Omental fat pad (tissue), 3 donors: ENCODE measurements at regions not wholly inside any gene's neighbourhood (a gene's known extent, or its start where the extent isn't known, plus 50 kb on each side); places are given as distances from the start of the nearest gene placed in this dataset.

Source experiments
- ATAC-seq: fragments of 150-250 bp; one replicate; pipeline ENCODE4 v1.9.1; 2016; ENCODE audit warnings: mild to moderate bottlenecking, moderate library complexity; ENCODE audit not compliant: low FRiP score
- DNase-seq: peaks from one replicate; pipeline ENCODE4 v3.0.0-alpha.2; 2019; ENCODE audit warnings: low spot score
- TF ChIP-seq, protein P1 (sequence below), 3 donors: fragments of 450-650 bp; IDR thresholded peaks; one replicate each; pipeline ENCODE4 v1.5.1; 2016 to 2017; ENCODE audit warnings: antibody characterized with exemption in 3 of 3, mild to moderate bottlenecking in 3 of 3, moderate library complexity in 2 of 3

DNA sequence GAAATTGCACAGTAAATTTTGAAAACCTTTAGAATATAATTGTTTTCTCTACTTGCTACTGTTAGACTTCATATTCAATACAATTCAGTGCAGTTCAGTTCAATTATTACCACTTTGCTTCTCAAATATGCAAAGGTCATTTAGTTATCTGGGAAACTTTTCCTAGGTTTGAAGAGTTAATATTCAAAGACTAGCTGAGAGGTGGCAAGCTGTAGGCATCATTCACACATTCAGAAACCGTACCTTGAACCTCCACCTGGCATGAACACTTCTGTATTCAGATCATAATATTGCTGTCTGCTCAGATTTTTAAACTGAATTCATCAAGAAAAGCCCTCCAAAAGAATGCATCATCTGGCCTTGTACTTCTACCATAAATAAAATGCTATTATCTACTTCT lies 162.1 kb upstream of the PCSK5 start:
- no peak for ATAC-seq
- TF ChIP-seq, protein P1, sequence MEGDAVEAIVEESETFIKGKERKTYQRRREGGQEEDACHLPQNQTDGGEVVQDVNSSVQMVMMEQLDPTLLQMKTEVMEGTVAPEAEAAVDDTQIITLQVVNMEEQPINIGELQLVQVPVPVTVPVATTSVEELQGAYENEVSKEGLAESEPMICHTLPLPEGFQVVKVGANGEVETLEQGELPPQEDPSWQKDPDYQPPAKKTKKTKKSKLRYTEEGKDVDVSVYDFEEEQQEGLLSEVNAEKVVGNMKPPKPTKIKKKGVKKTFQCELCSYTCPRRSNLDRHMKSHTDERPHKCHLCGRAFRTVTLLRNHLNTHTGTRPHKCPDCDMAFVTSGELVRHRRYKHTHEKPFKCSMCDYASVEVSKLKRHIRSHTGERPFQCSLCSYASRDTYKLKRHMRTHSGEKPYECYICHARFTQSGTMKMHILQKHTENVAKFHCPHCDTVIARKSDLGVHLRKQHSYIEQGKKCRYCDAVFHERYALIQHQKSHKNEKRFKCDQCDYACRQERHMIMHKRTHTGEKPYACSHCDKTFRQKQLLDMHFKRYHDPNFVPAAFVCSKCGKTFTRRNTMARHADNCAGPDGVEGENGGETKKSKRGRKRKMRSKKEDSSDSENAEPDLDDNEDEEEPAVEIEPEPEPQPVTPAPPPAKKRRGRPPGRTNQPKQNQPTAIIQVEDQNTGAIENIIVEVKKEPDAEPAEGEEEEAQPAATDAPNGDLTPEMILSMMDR (IDR thresholded peaks at IDR 0.05), result no peak
- no peak for DNase-seq

DNA sequence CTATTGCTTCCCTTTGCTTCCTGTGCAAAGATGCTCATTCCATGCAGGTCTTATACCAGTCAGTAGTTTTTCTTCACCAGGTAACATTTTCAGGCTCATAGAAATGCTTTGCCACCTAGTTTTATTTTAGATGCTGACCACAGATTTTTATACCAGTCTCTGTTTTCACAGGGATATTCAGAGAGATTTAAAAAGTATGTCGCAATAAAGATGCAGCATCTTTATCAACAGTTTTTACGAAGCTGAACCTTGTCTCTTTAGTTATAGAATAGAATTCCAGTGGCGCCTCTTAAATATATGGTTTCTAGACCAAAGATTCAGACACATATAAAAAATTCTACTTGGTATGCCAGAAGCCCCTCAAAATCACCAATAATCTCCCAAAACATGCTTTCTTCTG lies 155.7 kb upstream of the PCSK5 start:
- no peak for ATAC-seq
- TF ChIP-seq, protein P1 (IDR thresholded peaks at IDR 0.05), result no peak
- no peak for DNase-seq

DNA sequence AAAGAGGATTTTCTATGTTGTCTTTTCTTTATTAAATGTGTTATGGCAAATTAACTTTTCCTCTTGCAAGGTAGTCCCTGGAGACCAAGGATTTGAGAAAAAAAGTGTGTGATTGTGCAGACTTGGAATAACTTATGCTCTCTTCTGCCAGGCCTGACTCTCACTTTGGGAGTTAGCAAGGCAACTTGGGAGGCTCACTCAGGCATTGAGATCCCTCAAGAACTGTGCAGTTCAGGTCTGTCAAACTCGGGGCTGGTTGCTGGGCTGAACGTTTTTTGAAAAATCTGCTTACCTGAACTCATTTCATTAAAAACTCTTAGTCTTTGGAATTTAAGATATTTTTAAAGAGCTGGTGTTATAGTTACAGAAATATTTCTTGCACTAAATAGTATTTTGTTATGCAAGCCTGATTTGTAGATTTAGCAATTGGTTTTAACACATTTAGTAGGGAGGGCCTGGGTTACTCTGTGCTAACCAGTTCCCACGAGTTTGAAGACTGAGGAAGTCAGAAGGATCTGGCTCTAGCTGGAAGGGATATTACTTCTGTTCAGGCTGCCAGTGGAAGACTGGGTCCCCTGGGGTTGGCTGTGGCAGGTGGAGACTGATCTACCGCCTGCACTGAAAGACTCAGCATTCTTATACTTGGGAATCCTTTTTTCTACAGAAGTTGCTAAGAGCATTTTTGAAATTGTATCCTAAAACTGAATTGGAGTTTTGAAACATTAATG lies 150.4 kb upstream of the PCSK5 start:
- ATAC-seq (no peak), DNase-seq (no peak)
- TF ChIP-seq, protein P1 (IDR thresholded peaks at IDR 0.05), result no peak

DNA sequence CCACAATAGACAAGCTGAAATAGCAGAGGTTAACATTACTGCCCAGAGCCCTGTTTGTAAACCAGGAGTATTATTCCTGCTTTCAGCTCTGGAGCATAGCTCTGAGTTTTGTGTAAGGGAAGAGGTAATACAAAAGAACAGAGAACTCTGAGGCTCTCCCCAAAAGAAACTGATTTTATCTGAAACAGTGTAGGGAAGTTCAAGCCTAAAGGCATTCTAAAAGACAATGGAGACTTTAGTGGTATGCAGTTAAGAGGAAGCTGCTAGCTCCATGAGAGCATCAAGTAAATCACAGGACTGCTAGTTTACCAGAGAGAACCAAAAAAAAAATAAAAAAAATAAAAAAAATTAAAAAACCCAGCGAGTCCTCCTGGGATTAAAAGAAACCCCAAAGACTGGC lies 146.6 kb upstream of the PCSK5 start:
- TF ChIP-seq, protein P1 (IDR thresholded peaks at IDR 0.05), result no peak
- DNase-seq (no peak), ATAC-seq (no peak)

DNA sequence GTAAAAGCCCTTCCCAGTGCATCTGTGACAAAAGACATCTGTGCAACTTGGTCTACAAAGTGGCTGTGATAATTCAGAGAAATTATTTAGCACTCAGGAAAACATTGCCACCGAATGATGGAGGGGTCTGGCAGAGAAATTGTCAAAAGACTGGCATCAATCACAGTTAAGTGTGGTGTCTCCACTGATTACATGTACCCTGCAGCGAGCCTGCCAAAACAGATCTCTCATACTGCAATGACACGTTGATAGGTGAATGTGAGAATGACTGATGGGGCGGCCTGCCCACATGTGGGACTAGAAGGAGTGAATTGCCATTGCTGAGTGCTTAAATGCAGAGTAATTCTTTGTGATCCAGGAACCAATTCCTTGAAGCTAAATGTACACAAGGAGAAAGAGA lies 136.4 kb upstream of the PCSK5 start:
- no peak for ATAC-seq
- DNase-seq, result no peak
- TF ChIP-seq, protein P1 (IDR thresholded peaks at IDR 0.05), result no peak

DNA sequence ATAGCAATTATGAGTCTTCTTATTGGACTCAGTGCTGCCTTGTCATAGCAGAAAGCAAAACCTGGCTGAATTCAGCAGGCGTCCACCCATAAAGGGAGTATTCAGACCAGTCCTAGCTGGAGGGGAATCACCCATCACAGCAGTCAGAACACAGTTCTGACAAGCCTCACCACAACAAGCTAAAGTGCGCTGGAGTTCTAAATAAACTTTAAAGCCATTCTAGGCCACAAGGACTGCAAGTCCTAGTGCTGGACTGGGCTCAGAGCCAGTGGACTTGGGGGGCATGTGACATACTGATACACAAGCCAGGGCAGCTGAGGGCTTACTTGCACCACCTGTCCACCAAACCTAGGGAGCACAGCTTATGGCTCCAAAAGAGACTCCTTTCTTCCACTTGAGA lies 115.3 kb upstream of the PCSK5 start:
- no peak for DNase-seq
- no peak for ATAC-seq
- TF ChIP-seq, protein P1 (IDR thresholded peaks at IDR 0.05), result no peak

DNA sequence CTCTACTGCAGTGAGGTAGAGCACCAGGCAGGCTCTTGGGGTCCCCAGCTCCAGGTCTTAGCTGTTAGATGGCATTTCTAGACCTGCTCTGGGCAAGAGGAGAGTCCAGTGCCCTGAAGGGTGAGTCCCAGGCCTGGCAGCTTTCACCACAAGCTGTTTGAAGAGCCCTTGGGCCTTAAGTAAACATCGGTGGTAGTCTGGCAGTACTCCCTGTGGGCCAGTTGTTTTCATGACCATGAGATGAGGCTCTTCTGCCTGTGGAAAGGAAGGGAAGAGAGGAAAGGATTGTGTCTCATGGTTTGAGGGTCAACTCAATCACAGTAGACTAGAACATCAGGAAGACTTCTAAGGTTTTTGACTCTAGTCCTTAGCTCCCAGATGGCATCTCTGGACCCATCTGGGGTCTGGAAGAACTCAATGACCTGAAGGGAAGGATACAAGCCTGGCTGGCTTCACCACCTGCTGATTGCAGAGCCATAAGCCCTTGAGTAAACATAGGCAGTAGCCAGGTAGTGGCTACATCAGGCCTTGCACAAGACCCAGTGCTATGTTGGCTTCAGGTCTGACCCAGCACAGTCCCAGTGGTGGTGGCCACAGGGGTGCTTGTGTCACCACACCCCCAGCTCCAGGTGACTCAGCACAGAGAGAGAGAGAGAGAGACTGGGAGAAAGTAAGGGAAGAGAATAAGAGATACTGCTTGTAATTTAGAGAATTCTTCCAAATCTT lies 114.3 kb upstream of the PCSK5 start:
- ATAC-seq, result no peak
- DNase-seq, result no peak
- TF ChIP-seq, protein P1 (IDR thresholded peaks at IDR 0.05), result no peak
